ENCODE measurements at regions not wholly inside any gene's neighbourhood (a gene's known extent, or its start where the extent isn't known, plus 50 kb on each side); places are given as distances from the start of the nearest gene placed in this dataset.
"Not testable (repeated sequence)": the region's sequence is repeated elsewhere in the genome, so short reads cannot be mapped to it uniquely, and the experiment has no call there.

DNA sequence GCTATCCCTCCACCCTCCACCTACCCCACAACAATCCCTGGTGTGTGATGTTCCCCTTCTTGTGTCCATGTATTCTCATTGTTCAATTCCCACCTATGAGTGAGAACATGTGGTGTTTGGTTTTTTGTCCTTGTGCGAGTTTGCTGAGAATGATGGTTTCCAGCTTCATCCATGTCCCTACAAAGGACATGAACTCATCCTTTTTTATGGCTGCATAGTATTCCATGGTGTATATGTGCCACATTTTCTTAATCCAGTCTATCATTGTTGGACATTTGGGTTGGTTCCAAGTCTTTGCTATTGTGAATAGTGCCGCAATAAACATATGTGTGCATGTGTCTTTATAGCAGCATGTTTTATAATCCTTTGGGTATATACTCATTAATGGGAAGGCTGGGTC is 1117.6 kb downstream of the DNAJB9 start:
- TF ChIP-seq, protein P1, sequence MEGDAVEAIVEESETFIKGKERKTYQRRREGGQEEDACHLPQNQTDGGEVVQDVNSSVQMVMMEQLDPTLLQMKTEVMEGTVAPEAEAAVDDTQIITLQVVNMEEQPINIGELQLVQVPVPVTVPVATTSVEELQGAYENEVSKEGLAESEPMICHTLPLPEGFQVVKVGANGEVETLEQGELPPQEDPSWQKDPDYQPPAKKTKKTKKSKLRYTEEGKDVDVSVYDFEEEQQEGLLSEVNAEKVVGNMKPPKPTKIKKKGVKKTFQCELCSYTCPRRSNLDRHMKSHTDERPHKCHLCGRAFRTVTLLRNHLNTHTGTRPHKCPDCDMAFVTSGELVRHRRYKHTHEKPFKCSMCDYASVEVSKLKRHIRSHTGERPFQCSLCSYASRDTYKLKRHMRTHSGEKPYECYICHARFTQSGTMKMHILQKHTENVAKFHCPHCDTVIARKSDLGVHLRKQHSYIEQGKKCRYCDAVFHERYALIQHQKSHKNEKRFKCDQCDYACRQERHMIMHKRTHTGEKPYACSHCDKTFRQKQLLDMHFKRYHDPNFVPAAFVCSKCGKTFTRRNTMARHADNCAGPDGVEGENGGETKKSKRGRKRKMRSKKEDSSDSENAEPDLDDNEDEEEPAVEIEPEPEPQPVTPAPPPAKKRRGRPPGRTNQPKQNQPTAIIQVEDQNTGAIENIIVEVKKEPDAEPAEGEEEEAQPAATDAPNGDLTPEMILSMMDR (conservative IDR thresholded peaks at IDR 0.05 in 1 of 2, IDR thresholded peaks at IDR 0.05 in 1 of 2; ENCODE audit: low read depth in 1 of 2, low read length in 2 of 2), result not testable (repeated sequence)
- TF ChIP-seq EZH2 (IDR thresholded peaks at IDR 0.05; ENCODE audit: low read length, missing control alignments), result not testable (repeated sequence)

Measured in fibroblast of lung (primary cell).